H1 (cell line): ENCODE measurements at regions not wholly inside any gene's neighbourhood (a gene's known extent, or its start where the extent isn't known, plus 50 kb on each side); places are given as distances from the start of the nearest gene placed in this dataset.

Source experiments
- CTCF ChIA-PET: fragments of 300-600 bp; sonication (Branson Sonifier 250); formaldehyde crosslinking; loops from one replicate; lab custom pipeline; 2021; ENCODE audit not compliant: partially characterized antibody; lab: Charles Lee
- POLR2A ChIA-PET: fragments of 300-600 bp; sonication (Branson Sonifier 250); formaldehyde crosslinking; loops from one replicate; lab custom pipeline; 2021; ENCODE audit warnings: inconsistent platforms; ENCODE audit not compliant: partially characterized antibody; lab: Charles Lee
- DNase-seq, 2 experiments: peaks; one replicate each; pipeline versions ENCODE4 v3.0.0 to v3.0.0-alpha.2; 2010 to 2022; ENCODE audit warnings: low spot score in 2 of 2, low read depth in 1 of 2, mixed read lengths in 1 of 2
- FAIRE-seq: peaks from 2 replicates; lab custom pipeline; 2011; peaks lifted over from hg19 to GRCh38; lab: Jason Lieb, UNC
- H2AFZ ChIP-seq: 2 replicates; pipeline ENCODE4 v1.8.1; 2012; ENCODE audit warnings: low read length, inconsistent platforms
- H2AK5ac ChIP-seq: 2 replicates; pipeline ENCODE4 v1.6.1; 2013; ENCODE audit warnings: low read depth, low read length
- H2BK120ac ChIP-seq: replicated peaks from 2 replicates; pipeline ENCODE3; 2013; ENCODE audit warnings: low read depth, low read length, inconsistent platforms
- H2BK12ac ChIP-seq: 2 replicates; pipeline ENCODE4 v1.6.1; 2013; ENCODE audit warnings: low read depth, low read length
- H2BK15ac ChIP-seq: 2 replicates; pipeline ENCODE4 v1.6.1; 2013; ENCODE audit warnings: low read length
- H2BK20ac ChIP-seq: 2 replicates; pipeline ENCODE4 v1.6.1; 2013; ENCODE audit warnings: low read length
- H2BK5ac ChIP-seq: 2 replicates; pipeline ENCODE4 v1.6.1; 2013; ENCODE audit warnings: low read depth, low read length
- H3K14ac ChIP-seq: 2 replicates; pipeline ENCODE4 v1.6.1; 2013; ENCODE audit warnings: inconsistent platforms; ENCODE audit not compliant: insufficient read length
- H3K18ac ChIP-seq: 2 replicates; pipeline ENCODE4 v1.6.1; 2013; ENCODE audit warnings: low read length; ENCODE audit errors: extremely low read depth
- H3K23ac ChIP-seq: 2 replicates; pipeline ENCODE4 v1.6.1; 2013; ENCODE audit warnings: inconsistent platforms; ENCODE audit not compliant: insufficient read length
- H3K23me2 ChIP-seq: 2 replicates; pipeline ENCODE4 v1.6.1; 2013; ENCODE audit warnings: low read depth, low read length
- H3K27ac ChIP-seq: 2 replicates; pipeline ENCODE4 v1.6.1; 2011; ENCODE audit warnings: low read depth, low read length, inconsistent platforms
- H3K27me3 ChIP-seq, 4 experiments: replicated peaks in 1 of 4; 1 replicate in 1 of 4; 2 replicates in 3 of 4; pipeline versions ENCODE4 v1.6.1 to v1.8.1; 2011 to 2013; ENCODE audit warnings: low read length in 3 of 4, mild to moderate bottlenecking in 3 of 4, inconsistent platforms in 2 of 4, mixed read lengths in 2 of 4, moderate library complexity in 1 of 4; ENCODE audit not compliant: control insufficient read depth in 3 of 4, insufficient read depth in 3 of 4; ENCODE audit errors: extremely low read depth in 1 of 4
- H3K36me3 ChIP-seq, 4 experiments: 2 replicates each; pipeline versions ENCODE4 v1.6.1 to v1.8.1; 2011 to 2013; ENCODE audit warnings: mild to moderate bottlenecking in 4 of 4, low read length in 3 of 4, moderate library complexity in 2 of 4, control low read depth in 1 of 4, inconsistent platforms in 1 of 4; ENCODE audit not compliant: insufficient read depth in 4 of 4, control insufficient read depth in 2 of 4
- H3K4ac ChIP-seq: replicated peaks from 2 replicates; pipeline ENCODE3; 2013; ENCODE audit warnings: low read length, low read depth, mixed read lengths, inconsistent platforms; ENCODE audit not compliant: insufficient read length
- H3K4me1 ChIP-seq, 4 experiments: replicated peaks in 1 of 4; 1 replicate in 1 of 4; 2 replicates in 3 of 4; pipeline versions ENCODE4 v1.6.1 to v1.8.1; 2011 to 2013; ENCODE audit warnings: low read length in 3 of 4, inconsistent platforms in 2 of 4, mixed read lengths in 1 of 4; ENCODE audit not compliant: insufficient read depth in 4 of 4, control insufficient read depth in 3 of 4
- H3K4me2 ChIP-seq, 2 experiments: 2 replicates each; pipeline versions ENCODE4 v1.6.1 to v1.8.1; 2011 to 2013; ENCODE audit warnings: low read depth in 2 of 2, low read length in 2 of 2, control low read depth in 1 of 2, inconsistent platforms in 1 of 2, mild to moderate bottlenecking in 1 of 2; ENCODE audit not compliant: insufficient read depth in 1 of 2
- H3K4me3 ChIP-seq, 4 experiments: fragments of 200-600, 300-600 bp in 1 of 4; sonication (generic), shearing (Covaris generic), sonication (Bioruptor Twin) in 1 of 4; 2 replicates each; pipeline versions ENCODE4 v1.5.1 to v1.8.1; 2011 to 2016; ENCODE audit warnings: low read length in 4 of 4, low read depth in 3 of 4, control low read depth in 2 of 4, inconsistent platforms in 2 of 4, mild to moderate bottlenecking in 2 of 4, mixed read lengths in 1 of 4, moderate library complexity in 1 of 4; ENCODE audit not compliant: insufficient read depth in 2 of 4; ENCODE audit errors: extremely low read depth in 1 of 4
- H3K56ac ChIP-seq: replicated peaks from 2 replicates; pipeline ENCODE3; 2013; ENCODE audit warnings: low read depth, mild to moderate bottlenecking, mixed read lengths, low read length, inconsistent platforms; ENCODE audit not compliant: insufficient read length
- H3K79me1 ChIP-seq: 2 replicates; pipeline ENCODE4 v1.6.1; 2013; ENCODE audit warnings: low read depth, low read length, control low read depth
- H3K79me2 ChIP-seq, 2 experiments: 2 replicates each; pipeline versions ENCODE4 v1.6.1 to v1.8.1; 2012 to 2013; ENCODE audit warnings: low read length in 2 of 2, mild to moderate bottlenecking in 2 of 2, inconsistent platforms in 1 of 2; ENCODE audit not compliant: insufficient read depth in 2 of 2, control insufficient read depth in 1 of 2
- H3K9ac ChIP-seq, 4 experiments: replicated peaks in 1 of 4; 1 replicate in 1 of 4; 2 replicates in 3 of 4; pipeline versions ENCODE4 v1.6.1 to v1.8.1; 2011 to 2013; ENCODE audit warnings: low read depth in 3 of 4, low read length in 3 of 4, control low read depth in 2 of 4, mild to moderate bottlenecking in 2 of 4, moderate library complexity in 2 of 4, inconsistent platforms in 1 of 4; ENCODE audit errors: extremely low read depth in 1 of 4
- H3K9me3 ChIP-seq, 2 experiments: 2 replicates each; pipeline versions ENCODE4 v1.6.1 to v1.8.1; 2012 to 2013; ENCODE audit warnings: mild to moderate bottlenecking in 2 of 2, moderate library complexity in 2 of 2, control low read depth in 1 of 2, inconsistent platforms in 1 of 2, low read depth in 1 of 2, low read length in 1 of 2, mixed read lengths in 1 of 2; ENCODE audit not compliant: insufficient read depth in 2 of 2
- H4K20me1 ChIP-seq, 2 experiments: replicated peaks in 1 of 2; 2 replicates each; pipeline versions ENCODE3 to v1.8.1; 2011 to 2013; ENCODE audit warnings: inconsistent platforms in 2 of 2, low read length in 2 of 2, mild to moderate bottlenecking in 1 of 2; ENCODE audit not compliant: insufficient read depth in 2 of 2, control insufficient read depth in 1 of 2
- H4K5ac ChIP-seq: 2 replicates; pipeline ENCODE4 v1.6.1; 2013; ENCODE audit warnings: low read length, low read depth, mixed read lengths, inconsistent platforms; ENCODE audit not compliant: insufficient read length
- H4K8ac ChIP-seq: 2 replicates; pipeline ENCODE4 v1.8.0; 2013; ENCODE audit warnings: mild to moderate bottlenecking, moderate library complexity, low read length, inconsistent platforms; ENCODE audit not compliant: insufficient read depth; ENCODE audit errors: extremely low read depth
- H4K91ac ChIP-seq: replicated peaks from 2 replicates; pipeline ENCODE3; 2013; ENCODE audit warnings: low read length, mixed read lengths, inconsistent platforms; ENCODE audit not compliant: insufficient read length
- ASH2L ChIP-seq: fragments of 200-600, 300-600 bp; sonication (generic); IDR thresholded peaks from one replicate; pipeline ENCODE4 v1.7.1; 2017; ENCODE audit warnings: low read length
- ATF2 ChIP-seq: IDR thresholded peaks from 2 replicates; pipeline ENCODE4 v1.6.1; 2012; ENCODE audit warnings: low read length, inconsistent platforms
- BACH1 ChIP-seq: IDR thresholded peaks from 2 replicates; pipeline ENCODE4 v1.6.1; 2012; ENCODE audit warnings: low read length, improper control_type of control experiment
- BRCA1 ChIP-seq: IDR thresholded peaks from 2 replicates; pipeline ENCODE4 v1.6.1; 2012; ENCODE audit warnings: low read depth, low read length, improper control_type of control experiment
- CREB1 ChIP-seq: IDR thresholded peaks from 2 replicates; pipeline ENCODE4 v1.6.1; 2012; ENCODE audit warnings: inconsistent platforms
- HDAC2 ChIP-seq, 2 experiments: fragments of 300-600 bp in 1 of 2; sonication (generic) in 1 of 2; IDR thresholded peaks; 2 replicates each; pipeline ENCODE4 v1.6.1; 2011 to 2012; ENCODE audit warnings: low read depth in 2 of 2, low read length in 2 of 2, mild to moderate bottlenecking in 2 of 2, moderate library complexity in 2 of 2, borderline replicate concordance in 1 of 2, inconsistent platforms in 1 of 2
- POLR2A ChIP-seq, 2 experiments: IDR thresholded peaks; 1 replicate in 1 of 2; 2 replicates in 1 of 2; pipeline ENCODE4 v1.6.1; 2011; ENCODE audit warnings: low read depth in 2 of 2, low read length in 2 of 2, mild to moderate bottlenecking in 2 of 2; ENCODE audit errors: control extremely low read depth in 1 of 2
- POLR2AphosphoS5 ChIP-seq: IDR thresholded peaks from 2 replicates; pipeline ENCODE4 v1.6.1; 2011; ENCODE audit warnings: low read depth, low read length
- SIRT6 ChIP-seq: IDR thresholded peaks from one replicate; pipeline ENCODE4 v1.7.1; 2012; ENCODE audit warnings: low read length, inconsistent platforms
- SIX5 ChIP-seq: IDR thresholded peaks from 2 replicates; pipeline ENCODE4 v1.6.1; 2011; ENCODE audit warnings: mild to moderate bottlenecking, low read depth, low read length
- SP4 ChIP-seq: IDR thresholded peaks from 2 replicates; pipeline ENCODE4 v1.6.1; 2012; ENCODE audit warnings: low read length, inconsistent platforms
- TAF7 ChIP-seq: optimal IDR thresholded peaks from 2 replicates; pipeline ENCODE3; 2011; ENCODE audit warnings: low read depth, mild to moderate bottlenecking, inconsistent platforms, low read length, moderate library complexity, borderline replicate concordance
- YY1 ChIP-seq: IDR thresholded peaks from 2 replicates; pipeline ENCODE4 v1.6.1; 2011; ENCODE audit warnings: low read depth, mild to moderate bottlenecking, low read length
- ZNF274 ChIP-seq: IDR thresholded peaks from 2 replicates; pipeline ENCODE4 v1.7.0; 2012; ENCODE audit warnings: low read length, borderline replicate concordance; ENCODE audit errors: extremely low read depth
- WGBS, 2 experiments: shearing (Covaris generic) in 1 of 2; methylation state at CpG; one replicate each; pipeline versions ENCODE4 v1.1.6 to v1.1.7; 2013 to 2015; ENCODE audit warnings: low lambda C conversion rate in 2 of 2, mixed read lengths in 2 of 2, inconsistent platforms in 1 of 2, low coverage in 1 of 2, missing lambda C conversion rate in 1 of 2; ENCODE audit not compliant: insufficient replicate concordance in 2 of 2, insufficient coverage in 1 of 2, insufficient read length in 1 of 2; ENCODE audit errors: extremely low coverage in 1 of 2, missing lambda C conversion rate in 1 of 2; 5-methylcytosine and 5-hydroxymethylcytosine counted together

- 88% methylated on average over 18 of the region's 25 CpGs; no CpG with 5 or more reads in 1 of the 2 experiments for WGBS, 2 experiments
- peaks cover 6% of the 10 kb centered on the region; the same call in 1 of the 2 replicates for H3K23me2 ChIP-seq
- H3K4me1 ChIP-seq, result no peaks in the 10 kb centered on the region; a peak in 1 of 7 replicates
- peak overlapping the region; percentile 58; the same call in 1 of the 2 replicates for H4K8ac ChIP-seq
- H2BK20ac ChIP-seq, result no peak overlapping the region
- ChIA-PET CTCF (no interaction called here), POLR2A (no interaction called here)
- no peaks in the 10 kb centered on the region for H3K79me2 ChIP-seq
- H3K9ac ChIP-seq, result no peak overlapping the region
- H3K9me3 ChIP-seq, result 0 out of 4 replicates have a peak, but pooled peaks cover 2 to 3% of the 10 kb centered on the region in 2 experiments
- no peaks in the 10 kb centered on the region for H3K27me3 ChIP-seq
- no peak overlapping the region for H2BK5ac ChIP-seq
- H4K91ac ChIP-seq, result no peak overlapping the region
- no peak overlapping the region for H4K5ac ChIP-seq
- H4K20me1 ChIP-seq, result peaks cover 0 to 3% of the 10 kb centered on the region in 2 experiments
- H3K36me3 ChIP-seq, result no peaks in the 10 kb centered on the region
- H2BK15ac ChIP-seq, result no peak overlapping the region
- no peak overlapping the region for H3K4ac ChIP-seq
- H3K56ac ChIP-seq, result no peak overlapping the region
- H2BK120ac ChIP-seq, result no peak overlapping the region
- no peak overlapping the region for H3K14ac ChIP-seq
- no peak overlapping the region for H3K4me2 ChIP-seq
- H3K79me1 ChIP-seq, result no peaks in the 10 kb centered on the region
- DNase-seq (no peak), FAIRE-seq (no peak)
- H3K18ac ChIP-seq, result no peak overlapping the region
- H2AK5ac ChIP-seq, result no peak overlapping the region
- H2AFZ ChIP-seq, result no peak overlapping the region
- no peak overlapping the region for H3K27ac ChIP-seq
- H3K23ac ChIP-seq, result no peak overlapping the region
- H3K4me3 ChIP-seq, result no peak overlapping the region
- H2BK12ac ChIP-seq, result no peak overlapping the region
- TF ChIP-seq TAF7 (no peak), SIX5 (no peak), HDAC2 (IDR thresholded peaks at IDR 0.05; ENCODE audit: borderline replicate concordance in 1 of 2, low read depth in 2 of 2, low read length in 2 of 2) (no peak), POLR2A (IDR thresholded peaks at IDR 0.05; ENCODE audit: control extremely low read depth in 1 of 2, low read depth in 2 of 2, low read length in 2 of 2) (no peak), ZNF274 (no peak), CREB1 (no peak), BRCA1 (no peak), YY1 (no peak), POLR2AphosphoS5 (no peak), BACH1 (no peak), ASH2L (no peak), SP4 (no peak), ATF2 (no peak), SIRT6 (no peak)
Observed at GRCh38 chr7:359766-360361, 69.9 kb downstream of the FOXL3 start.
